ENCODE measurements at regions not wholly inside any gene's neighbourhood (a gene's known extent, or its start where the extent isn't known, plus 50 kb on each side); places are given as distances from the start of the nearest gene placed in this dataset.

DNA sequence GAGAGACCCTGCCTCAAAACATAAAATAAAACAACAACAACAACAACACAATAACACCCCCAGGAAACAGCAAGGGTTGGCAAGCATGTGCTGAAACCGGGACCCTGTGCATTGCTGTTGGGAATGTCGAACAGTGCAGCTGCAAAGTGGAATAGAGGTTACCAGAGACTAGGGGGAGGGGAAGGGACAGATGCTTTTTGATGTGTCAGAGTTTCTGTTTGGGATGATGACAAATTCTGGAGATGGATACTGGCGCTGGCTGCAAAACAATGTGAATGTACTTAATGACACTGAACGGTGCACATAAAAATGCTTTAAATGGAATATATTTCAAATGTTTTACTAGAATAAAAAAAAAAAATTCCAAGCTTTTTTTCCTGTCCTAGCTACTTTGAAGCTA is 241.8 kb downstream of the TEX36 start:
- Histone ChIP-seq H3K9me2 (ENCODE audit: insufficient read depth) (no peaks in the 10 kb centered on the region), H3K27me3 (ENCODE audit: insufficient read depth, low read depth) (no peaks in the 10 kb centered on the region), H3K79me2 (ENCODE audit: low read depth) (no peaks in the 10 kb centered on the region), H2AFZ (no peak overlapping the region), H3F3A (ENCODE audit: insufficient read depth, low read depth) (no peaks in the 10 kb centered on the region), H3K4me1 (replicated peaks; ENCODE audit: insufficient read depth) (no peaks in the 10 kb centered on the region), H4K20me1 (ENCODE audit: insufficient read depth) (no peaks in the 10 kb centered on the region), H3K27ac (no peak overlapping the region), H3K9me3 (ENCODE audit: insufficient read depth, low read depth) (no peaks in the 10 kb centered on the region), H3K4me3 (no peak overlapping the region), H3K36me3 (ENCODE audit: low read depth) (no peaks in the 10 kb centered on the region), H3K4me2 (no peak overlapping the region)
- POLR2A ChIA-PET (ENCODE audit: unreplicated experiment), result no interaction called here
- peak in 1 of 2 experiments; percentile 40 for DNase-seq
- BruUV-seq (replicated peaks), result no TSS peak
- CTCF ChIA-PET, result no interaction called here
- intact Hi-C loops (cut with micrococcal nuclease; ENCODE audit: unreplicated experiment), result loop anchor here (10.0 kb wide), 1 partner anchor 184 kb away; no protein-coding TSS in a partner anchor
- TF ChIP-seq EZH2 (IDR thresholded peaks at IDR 0.05; ENCODE audit: low read depth), result no peak
- TF ChIP-seq, protein P1, sequence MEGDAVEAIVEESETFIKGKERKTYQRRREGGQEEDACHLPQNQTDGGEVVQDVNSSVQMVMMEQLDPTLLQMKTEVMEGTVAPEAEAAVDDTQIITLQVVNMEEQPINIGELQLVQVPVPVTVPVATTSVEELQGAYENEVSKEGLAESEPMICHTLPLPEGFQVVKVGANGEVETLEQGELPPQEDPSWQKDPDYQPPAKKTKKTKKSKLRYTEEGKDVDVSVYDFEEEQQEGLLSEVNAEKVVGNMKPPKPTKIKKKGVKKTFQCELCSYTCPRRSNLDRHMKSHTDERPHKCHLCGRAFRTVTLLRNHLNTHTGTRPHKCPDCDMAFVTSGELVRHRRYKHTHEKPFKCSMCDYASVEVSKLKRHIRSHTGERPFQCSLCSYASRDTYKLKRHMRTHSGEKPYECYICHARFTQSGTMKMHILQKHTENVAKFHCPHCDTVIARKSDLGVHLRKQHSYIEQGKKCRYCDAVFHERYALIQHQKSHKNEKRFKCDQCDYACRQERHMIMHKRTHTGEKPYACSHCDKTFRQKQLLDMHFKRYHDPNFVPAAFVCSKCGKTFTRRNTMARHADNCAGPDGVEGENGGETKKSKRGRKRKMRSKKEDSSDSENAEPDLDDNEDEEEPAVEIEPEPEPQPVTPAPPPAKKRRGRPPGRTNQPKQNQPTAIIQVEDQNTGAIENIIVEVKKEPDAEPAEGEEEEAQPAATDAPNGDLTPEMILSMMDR (conservative IDR thresholded peaks at IDR 0.05), result no peak

DNA sequence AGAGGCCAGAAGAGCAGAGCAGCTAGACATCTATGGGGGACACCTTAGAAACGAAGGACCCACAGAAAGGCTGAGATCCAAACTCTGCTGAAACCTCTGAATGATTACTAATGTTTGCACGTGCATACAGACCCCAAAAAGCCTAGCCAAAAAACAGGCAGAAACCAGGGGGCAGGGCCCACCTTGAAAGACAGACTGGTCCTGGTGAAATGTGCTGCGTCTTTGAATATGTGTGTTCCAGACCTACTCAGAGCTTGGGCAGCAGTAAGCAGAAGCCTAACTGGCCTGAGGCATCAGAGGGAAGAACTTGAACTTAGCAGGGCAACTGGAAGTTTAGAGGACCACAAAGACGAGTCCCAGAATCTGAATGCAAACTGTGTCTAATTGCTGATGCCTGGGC is 251.8 kb downstream of the TEX36 start:
- Histone ChIP-seq H3K4me2 (no peak overlapping the region), H3K79me2 (ENCODE audit: low read depth) (no peaks in the 10 kb centered on the region), H2AFZ (no peak overlapping the region), H3K4me1 (replicated peaks; ENCODE audit: insufficient read depth) (no peaks in the 10 kb centered on the region), H4K20me1 (ENCODE audit: insufficient read depth) (no peaks in the 10 kb centered on the region), H3K36me3 (ENCODE audit: low read depth) (no peaks in the 10 kb centered on the region), H3K4me3 (no peak overlapping the region), H3K9me3 (ENCODE audit: insufficient read depth, low read depth) (no peaks in the 10 kb centered on the region), H3K27me3 (ENCODE audit: insufficient read depth, low read depth) (no peaks in the 10 kb centered on the region), H3F3A (ENCODE audit: insufficient read depth, low read depth) (no peaks in the 10 kb centered on the region), H3K9me2 (ENCODE audit: insufficient read depth) (no peaks in the 10 kb centered on the region), H3K27ac (no peak overlapping the region)
- no TSS peak for BruUV-seq (replicated peaks)
- ChIA-PET POLR2A (ENCODE audit: unreplicated experiment) (interaction anchor here (0.6 kb wide), 1 partner anchor 70 kb away, joined by 5 read pairs; no protein-coding TSS in a partner anchor), CTCF (no interaction called here)
- intact Hi-C loops (cut with micrococcal nuclease; ENCODE audit: unreplicated experiment), result no loop called here
- TF ChIP-seq, protein P1 (conservative IDR thresholded peaks at IDR 0.05), result no peak
- no peak for TF ChIP-seq EZH2 (IDR thresholded peaks at IDR 0.05; ENCODE audit: low read depth)
- DNase-seq, result no peak

DNA sequence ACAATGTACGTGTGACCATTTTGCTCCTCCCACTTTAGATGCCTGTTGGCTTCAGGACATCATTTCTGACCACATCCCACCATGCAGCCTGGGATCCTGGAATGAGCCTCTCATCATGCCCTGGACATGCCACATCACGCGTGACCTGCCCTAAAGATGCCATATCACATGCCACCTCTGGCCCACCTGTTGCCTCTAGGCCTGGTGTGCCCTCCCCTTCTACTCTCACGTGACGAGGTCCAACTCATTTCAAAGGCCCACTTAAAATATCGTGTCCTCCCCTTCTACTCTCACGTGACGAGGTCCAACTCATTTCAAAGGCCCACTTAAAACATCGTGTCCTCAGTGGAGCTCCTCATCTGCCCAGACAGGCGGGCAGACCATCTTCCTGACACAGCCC is 254.9 kb downstream of the TEX36 start:
- POLR2A ChIA-PET (ENCODE audit: unreplicated experiment), result no interaction called here
- no peak overlapping the region for H2AFZ ChIP-seq
- intact Hi-C loops (cut with micrococcal nuclease; ENCODE audit: unreplicated experiment), result no loop called here
- no peaks in the 10 kb centered on the region for H3K9me2 ChIP-seq (ENCODE audit: insufficient read depth)
- TF ChIP-seq EZH2 (IDR thresholded peaks at IDR 0.05; ENCODE audit: low read depth), result no peak
- TF ChIP-seq, protein P1 (conservative IDR thresholded peaks at IDR 0.05), result no peak
- no peaks in the 10 kb centered on the region for H3K9me3 ChIP-seq (ENCODE audit: insufficient read depth, low read depth)
- DNase-seq, result no peak
- H3K4me2 ChIP-seq, result no peak overlapping the region
- H3K79me2 ChIP-seq (ENCODE audit: low read depth), result no peaks in the 10 kb centered on the region
- no peaks in the 10 kb centered on the region for H3F3A ChIP-seq (ENCODE audit: insufficient read depth, low read depth)
- CTCF ChIA-PET, result no interaction called here
- no peak overlapping the region for H3K27ac ChIP-seq
- no peaks in the 10 kb centered on the region for H3K4me1 ChIP-seq (replicated peaks; ENCODE audit: insufficient read depth)
- H3K36me3 ChIP-seq (ENCODE audit: low read depth), result no peaks in the 10 kb centered on the region
- H3K27me3 ChIP-seq (ENCODE audit: insufficient read depth, low read depth), result no peaks in the 10 kb centered on the region
- no peaks in the 10 kb centered on the region for H4K20me1 ChIP-seq (ENCODE audit: insufficient read depth)
- H3K4me3 ChIP-seq, result no peak overlapping the region
- BruUV-seq (replicated peaks), result no TSS peak
